Common myeloid progenitor, CD34-positive (primary cell): ENCODE measurements at regions not wholly inside any gene's neighbourhood (a gene's known extent, or its start where the extent isn't known, plus 50 kb on each side); places are given as distances from the start of the nearest gene placed in this dataset.
A peak's percentile ranks its signal among the peaks of the same experiment; 100 is the strongest.
"Not testable (repeated sequence)": the region's sequence is repeated elsewhere in the genome, so short reads cannot be mapped to it uniquely, and the experiment has no call there.

Source experiments
- CTCF ChIA-PET: fragments of 350-600 bp; sonication (Branson Sonifier 250); formaldehyde crosslinking; loops from one replicate; lab custom pipeline; 2021; ENCODE audit warnings: antibody characterized with exemption; lab: Charles Lee
- POLR2A ChIA-PET: fragments of 350-600 bp; sonication (Branson Sonifier 250); formaldehyde crosslinking; loops from one replicate; lab custom pipeline; 2021; ENCODE audit warnings: antibody characterized with exemption; lab: Charles Lee
- DNase-seq, 3 donors: peaks; one replicate each; pipeline versions ENCODE4 v3.0.0 to v3.0.0-alpha.2; 2013
- H3K27ac ChIP-seq, 2 experiments: 1 replicate in 1 of 2; 2 replicates in 1 of 2; pipeline ENCODE4 v1.7.0; 2013; ENCODE audit warnings: inconsistent platforms in 2 of 2, low read length in 2 of 2, mild to moderate bottlenecking in 2 of 2, low read depth in 1 of 2, moderate library complexity in 1 of 2; ENCODE audit not compliant: severe bottlenecking in 2 of 2, insufficient read depth in 1 of 2, poor library complexity in 1 of 2
- H3K27me3 ChIP-seq, 5 experiments: replicated peaks in 2 of 5; 1 replicate in 3 of 5; 2 replicates in 2 of 5; pipeline versions ENCODE4 v1.6.1 to v1.7.0; 2013; ENCODE audit warnings: low read length in 4 of 5, mild to moderate bottlenecking in 2 of 5, moderate library complexity in 2 of 5, inconsistent platforms in 1 of 5; ENCODE audit not compliant: insufficient read depth in 5 of 5, control insufficient read depth in 4 of 5
- H3K36me3 ChIP-seq, 4 experiments: 1 replicate in 2 of 4; 2 replicates in 2 of 4; pipeline versions ENCODE4 v1.6.1 to v1.7.0; 2013; ENCODE audit warnings: low read length in 3 of 4, control low read depth in 1 of 4, mild to moderate bottlenecking in 1 of 4; ENCODE audit not compliant: control insufficient read depth in 4 of 4, insufficient read depth in 4 of 4
- H3K4me1 ChIP-seq, 4 experiments: 1 replicate in 3 of 4; 2 replicates in 1 of 4; pipeline versions ENCODE4 v1.6.1 to v1.7.1; 2013; ENCODE audit warnings: low read length in 3 of 4, mild to moderate bottlenecking in 3 of 4, control low read depth in 1 of 4, inconsistent platforms in 1 of 4, moderate library complexity in 1 of 4; ENCODE audit not compliant: control insufficient read depth in 4 of 4, insufficient read depth in 4 of 4; ENCODE audit errors: control extremely low read depth in 1 of 4
- H3K4me3 ChIP-seq, 7 experiments: 1 replicate in 4 of 7; 2 replicates in 3 of 7; pipeline versions ENCODE4 v1.5.1 to v1.7.0; 2013; ENCODE audit warnings: mild to moderate bottlenecking in 7 of 7, low read length in 6 of 7, moderate library complexity in 6 of 7, inconsistent platforms in 2 of 7, low read depth in 2 of 7, control low read depth in 1 of 7; ENCODE audit not compliant: insufficient read depth in 4 of 7, control insufficient read depth in 1 of 7; ENCODE audit errors: extremely low read depth in 1 of 7
- H3K9me3 ChIP-seq, 5 experiments: 1 replicate in 4 of 5; 2 replicates in 1 of 5; pipeline versions ENCODE4 v1.6.1 to v1.7.1; 2013; ENCODE audit warnings: low read length in 4 of 5, mild to moderate bottlenecking in 2 of 5, inconsistent platforms in 1 of 5, low read depth in 1 of 5, moderate library complexity in 1 of 5; ENCODE audit not compliant: control insufficient read depth in 4 of 5, insufficient read depth in 2 of 5; ENCODE audit errors: control extremely low read depth in 1 of 5
- WGBS: methylation state at CpG from one replicate; pipeline ENCODE4 v1.1.5; 2013; ENCODE audit not compliant: insufficient coverage; 5-methylcytosine and 5-hydroxymethylcytosine counted together

DNA sequence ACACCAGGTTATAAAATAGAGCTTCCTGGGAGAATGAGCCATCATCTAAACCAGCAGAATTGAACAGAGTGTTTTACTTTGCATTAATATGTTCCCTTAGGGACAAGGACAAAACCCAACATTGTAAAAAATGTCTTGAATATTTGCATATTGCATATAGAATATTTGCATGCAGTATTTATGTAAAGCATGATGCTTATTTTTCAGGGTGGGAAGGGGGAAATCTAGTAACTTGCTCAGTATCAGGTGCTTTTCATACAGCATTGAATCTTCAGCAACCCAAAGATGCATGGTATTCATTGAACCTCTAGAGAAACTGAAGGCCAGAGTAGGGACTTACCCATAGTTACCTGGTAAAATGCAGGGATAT is 409.2 kb upstream of the ZMIZ1 start:
- no peak overlapping the region for H3K27ac ChIP-seq
- H3K27me3 ChIP-seq = no peaks in the 10 kb centered on the region
- POLR2A ChIA-PET = no interaction called here
- peaks cover 0 to 9% (median 1%) of the 10 kb centered on the region in 4 experiments for H3K4me1 ChIP-seq
- H3K9me3 ChIP-seq = peaks cover 0 to 6% (median 2%) of the 10 kb centered on the region in 5 experiments
- CTCF ChIA-PET = interaction anchor here (0.6 to 2.4 kb wide), 8 partner anchors 9 to 612 kb away, joined by 3 to 7 read pairs (median 3); no protein-coding TSS in a partner anchor
- no peak overlapping the region for H3K4me3 ChIP-seq
- H3K36me3 ChIP-seq = no peaks in the 10 kb centered on the region
- no peak for DNase-seq

DNA sequence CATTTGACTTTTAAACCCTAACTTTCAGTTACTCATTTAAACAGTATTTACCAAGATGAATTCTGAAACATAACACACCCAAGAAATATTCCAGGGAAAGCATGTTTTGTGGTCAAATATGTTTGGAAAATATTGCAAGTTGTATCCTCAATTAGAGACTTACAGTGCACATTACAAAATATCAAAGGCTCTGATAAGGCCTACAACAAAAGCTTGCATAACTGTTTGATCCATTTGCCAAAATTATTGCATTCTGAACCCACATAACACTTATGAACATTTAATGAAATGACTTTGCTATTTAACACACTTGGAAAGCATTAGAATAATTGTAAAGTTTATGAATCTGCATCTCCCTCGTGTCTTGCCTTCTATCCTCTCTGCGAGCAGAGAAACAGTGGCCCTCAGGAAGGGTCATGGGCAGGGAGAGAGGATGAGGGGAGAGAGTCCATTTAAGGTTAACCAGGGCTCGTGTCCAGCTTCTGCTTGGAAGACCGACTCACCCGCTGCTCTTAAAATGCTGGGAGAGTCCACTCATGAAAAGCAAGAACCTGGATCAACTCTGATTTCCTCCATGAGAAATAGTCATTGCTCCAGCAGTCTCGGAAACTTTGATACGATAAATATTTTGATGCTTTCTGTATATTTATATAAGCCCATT is 408.2 kb upstream of the ZMIZ1 start:
- DNase-seq = no peak
- Histone ChIP-seq H3K27me3 (no peaks in the 10 kb centered on the region), H3K4me1 (peaks cover 0 to 9% (median 1%) of the 10 kb centered on the region in 4 experiments), H3K9me3 (peaks cover 0 to 15% (median 4%) of the 10 kb centered on the region in 5 experiments), H3K36me3 (no peaks in the 10 kb centered on the region), H3K27ac (no peak overlapping the region), H3K4me3 (no peak overlapping the region)
- POLR2A ChIA-PET = no interaction called here
- CTCF ChIA-PET = interaction anchor here (1.1 to 1.5 kb wide), 3 partner anchors 10 to 392 kb away, joined by 3 to 4 read pairs (median 3); no protein-coding TSS in a partner anchor
- 100% methylated on average over 3 of the region's 7 CpGs for WGBS

GRCh38 chr10:78663721-78664120 is 405.0 kb upstream of the ZMIZ1 start:
- POLR2A ChIA-PET = no interaction called here
- CTCF ChIA-PET = interaction anchor here (2.2 kb wide), 1 partner anchor 539 kb away, joined by 5 read pairs; no protein-coding TSS in a partner anchor
- H3K27me3 ChIP-seq = no peaks in the 10 kb centered on the region
- DNase-seq = no peak
- peaks cover 0 to 7% (median 1%) of the 10 kb centered on the region in 4 experiments for H3K4me1 ChIP-seq
- WGBS = 90% methylated on average over 4 of the region's 4 CpGs
- H3K27ac ChIP-seq = no peak overlapping the region
- no peak overlapping the region for H3K4me3 ChIP-seq
- H3K9me3 ChIP-seq = peaks cover 3 to 17% (median 4%) of the 10 kb centered on the region in 5 experiments
- no peaks in the 10 kb centered on the region for H3K36me3 ChIP-seq

DNA sequence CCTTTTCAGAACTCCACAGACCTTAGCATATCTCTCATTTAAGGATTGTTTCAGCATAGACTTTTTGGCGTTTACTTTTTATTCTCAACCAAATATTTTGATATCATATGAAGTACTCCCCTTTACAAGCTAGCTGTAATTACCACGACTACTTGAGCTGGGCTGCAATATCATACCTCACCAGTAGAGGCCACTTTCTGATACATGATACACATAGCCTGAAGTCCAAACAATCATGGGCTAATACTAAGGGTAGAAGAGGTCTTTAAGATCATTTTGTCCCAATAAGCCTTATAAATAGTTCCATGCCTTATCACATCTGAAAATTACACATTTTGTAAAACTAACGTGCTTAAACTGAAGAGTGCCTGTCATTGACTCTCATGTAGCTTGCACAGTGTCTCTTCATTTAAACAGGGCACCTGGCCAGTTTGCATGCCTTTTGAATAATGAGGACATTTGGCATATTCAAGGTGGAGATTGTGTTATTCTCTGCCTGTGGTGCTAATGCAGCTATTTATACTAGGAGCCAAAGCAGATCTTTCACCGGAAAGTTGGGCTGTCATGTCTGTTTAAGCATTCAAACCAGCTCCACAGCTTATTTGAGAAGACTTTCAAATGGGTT is 403.7 kb upstream of the ZMIZ1 start:
- ChIA-PET POLR2A (no interaction called here), CTCF (interaction anchor here (1.4 to 2.2 kb wide), 2 partner anchors 89 to 538 kb away, joined by 4 to 5 read pairs; no protein-coding TSS in a partner anchor)
- H3K27ac ChIP-seq = no peak overlapping the region
- no peaks in the 10 kb centered on the region for H3K36me3 ChIP-seq
- no peaks in the 10 kb centered on the region for H3K4me1 ChIP-seq
- DNase-seq = peak; percentile 14 to 36 (median 25)
- no peak overlapping the region for H3K4me3 ChIP-seq
- WGBS = 78% methylated on average over 3 of the region's 4 CpGs
- H3K27me3 ChIP-seq = no peaks in the 10 kb centered on the region
- H3K9me3 ChIP-seq = peaks cover 3 to 17% (median 4%) of the 10 kb centered on the region in 5 experiments

- WGBS = 96% methylated on average over 3 of the region's 4 CpGs
- ChIA-PET POLR2A (no interaction called here), CTCF (interaction anchor here (1.1 to 1.7 kb wide), 2 partner anchors 13 to 15 kb away, joined by 4 read pairs; no protein-coding TSS in a partner anchor)
- no peaks in the 10 kb centered on the region for H3K27me3 ChIP-seq
- H3K36me3 ChIP-seq = no peaks in the 10 kb centered on the region
- no peak for DNase-seq
- no peak overlapping the region for H3K4me3 ChIP-seq
- no peak overlapping the region for H3K27ac ChIP-seq
- peaks cover 0 to 3% (median 0%) of the 10 kb centered on the region in 5 experiments for H3K9me3 ChIP-seq
- no peaks in the 10 kb centered on the region for H3K4me1 ChIP-seq
These were observed 395.8 kb upstream of the ZMIZ1 start for GRCh38 chr10:78672918-78673317.

DNA sequence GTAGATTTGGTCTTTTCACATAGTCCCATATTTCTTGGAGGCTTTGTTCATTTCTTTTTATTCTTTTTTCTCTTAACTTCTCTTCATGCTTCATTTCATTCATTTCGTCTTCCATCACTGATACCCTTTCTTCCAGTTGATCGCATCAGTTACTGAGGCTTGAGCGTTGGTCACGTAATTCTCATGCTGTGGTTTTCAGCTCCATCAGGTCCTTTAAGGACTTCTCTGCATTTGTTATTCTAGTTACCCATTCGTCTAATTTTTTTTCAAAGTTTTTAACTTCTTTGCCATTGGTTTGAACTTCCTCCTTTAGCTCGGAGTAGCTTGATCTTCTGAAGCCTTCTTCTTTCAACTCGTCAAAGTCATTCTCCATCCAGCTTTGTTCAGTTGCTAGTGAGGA is 387.6 kb upstream of the ZMIZ1 start:
- H3K4me3 ChIP-seq, H3K27ac ChIP-seq, H3K36me3 ChIP-seq, H3K9me3 ChIP-seq, POLR2A ChIA-PET, H3K4me1 ChIP-seq, H3K27me3 ChIP-seq, DNase-seq, CTCF ChIA-PET: not testable (repeated sequence)
- 89% methylated on average over 5 of the region's 7 CpGs for WGBS

DNA sequence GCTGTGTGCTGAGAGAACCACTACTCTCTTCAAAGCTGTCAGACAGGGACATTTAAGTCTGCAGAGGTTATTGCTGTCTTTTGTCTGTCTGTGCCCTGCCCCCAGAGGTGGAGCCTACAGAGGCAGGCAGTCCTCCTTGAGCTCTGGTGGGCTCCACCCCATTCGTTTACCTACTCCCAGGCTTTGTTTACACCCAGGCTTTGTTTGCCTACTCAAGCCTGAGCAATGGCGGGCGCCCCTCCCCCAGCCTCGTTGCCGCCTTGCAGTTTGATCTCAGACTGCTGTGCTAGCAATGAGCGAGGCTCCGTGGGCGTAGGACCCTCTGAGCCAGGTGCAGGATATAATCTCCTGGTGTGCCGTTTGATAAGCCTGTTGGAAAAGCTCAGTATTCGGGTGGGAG is 386.8 kb upstream of the ZMIZ1 start:
- H3K9me3 ChIP-seq, H3K36me3 ChIP-seq, H3K4me3 ChIP-seq, H3K27me3 ChIP-seq, H3K4me1 ChIP-seq, CTCF ChIA-PET, DNase-seq, H3K27ac ChIP-seq, POLR2A ChIA-PET: not testable (repeated sequence)
- WGBS = 92% methylated on average over 10 of the region's 10 CpGs
